Stimulated activated CD8-positive, alpha-beta memory T cell treated with anti-CD3 and anti-CD28 coated beads, Interleukin-4, amount 100 ng/mL, for 1 hour (primary cell): ENCODE measurements at regions not wholly inside any gene's neighbourhood (a gene's known extent, or its start where the extent isn't known, plus 50 kb on each side); places are given as distances from the start of the nearest gene placed in this dataset.

Source experiments
- DNase-seq, 2 donors: peaks; one replicate each; pipeline ENCODE4 v3.0.0-alpha.2; 2020; ENCODE audit warnings: low read depth in 2 of 2, low spot score in 1 of 2

- DNase-seq, result no peak
These were observed 429.5 kb downstream of the CCDC85A start for GRCh38 chr2:56613254-56613653.

GRCh38 chr2:56613920-56614319 is 430.1 kb downstream of the CCDC85A start:
- no peak for DNase-seq

- no peak for DNase-seq
These were observed 432.0 kb downstream of the CCDC85A start for GRCh38 chr2:56615760-56616159.

GRCh38 chr2:56624181-56624580 is 440.4 kb downstream of the CCDC85A start:
- no peak for DNase-seq

- DNase-seq, result no peak
These were observed 443.1 kb downstream of the CCDC85A start for GRCh38 chr2:56626927-56627326.

DNA sequence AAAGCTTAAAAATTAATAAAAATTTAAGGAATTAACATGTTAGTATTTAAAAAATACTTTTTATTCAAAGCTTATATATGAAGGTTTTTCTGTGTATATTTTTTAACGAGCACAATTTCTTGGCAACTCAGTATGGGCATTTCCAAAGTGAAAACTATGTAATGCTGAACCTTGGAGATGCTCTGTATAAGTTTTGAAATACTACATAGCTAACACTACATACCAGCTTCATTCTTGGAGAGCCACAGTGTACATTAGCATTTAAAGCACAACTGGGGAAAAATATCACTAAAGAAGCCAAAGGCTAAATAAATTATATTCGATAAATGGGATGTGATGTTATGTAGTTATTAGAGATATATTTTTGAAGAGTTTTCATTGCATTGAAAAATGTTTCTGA is 446.5 kb downstream of the CCDC85A start:
- no peak for DNase-seq

DNA sequence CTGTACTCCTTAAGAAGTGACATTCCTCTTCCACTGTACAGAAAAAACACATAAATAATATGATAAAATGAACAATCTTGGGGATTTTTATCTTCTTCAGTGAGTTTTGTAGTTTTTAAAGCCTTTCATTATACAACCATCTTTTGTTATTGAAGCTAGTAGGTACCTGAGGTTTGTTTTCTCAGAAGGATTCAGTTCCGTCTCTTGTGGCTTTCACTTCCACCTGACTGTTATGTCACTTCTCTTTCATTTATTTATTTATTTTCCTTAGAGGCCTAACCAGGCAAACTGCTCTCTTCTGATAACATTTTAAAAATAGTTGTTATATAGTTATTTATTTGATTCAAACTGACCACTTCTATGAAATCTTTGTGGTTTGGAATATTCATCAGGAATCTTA is 464.2 kb downstream of the CCDC85A start:
- no peak for DNase-seq

- DNase-seq, result no peak
These were observed 465.0 kb downstream of the CCDC85A start for GRCh38 chr2:56648802-56649201.

GRCh38 chr2:56654936-56655335 is 471.1 kb downstream of the CCDC85A start:
- no peak for DNase-seq

- no peak for DNase-seq
These were observed 473.0 kb downstream of the CCDC85A start for GRCh38 chr2:56656826-56657225.

- DNase-seq, result no peak
These were observed 483.0 kb downstream of the CCDC85A start for GRCh38 chr2:56666777-56667176.

- DNase-seq, result no peak
These were observed 488.3 kb downstream of the CCDC85A start for GRCh38 chr2:56671973-56672569.

- DNase-seq, result no peak
These were observed 490.3 kb downstream of the CCDC85A start for GRCh38 chr2:56674084-56674483.

DNA sequence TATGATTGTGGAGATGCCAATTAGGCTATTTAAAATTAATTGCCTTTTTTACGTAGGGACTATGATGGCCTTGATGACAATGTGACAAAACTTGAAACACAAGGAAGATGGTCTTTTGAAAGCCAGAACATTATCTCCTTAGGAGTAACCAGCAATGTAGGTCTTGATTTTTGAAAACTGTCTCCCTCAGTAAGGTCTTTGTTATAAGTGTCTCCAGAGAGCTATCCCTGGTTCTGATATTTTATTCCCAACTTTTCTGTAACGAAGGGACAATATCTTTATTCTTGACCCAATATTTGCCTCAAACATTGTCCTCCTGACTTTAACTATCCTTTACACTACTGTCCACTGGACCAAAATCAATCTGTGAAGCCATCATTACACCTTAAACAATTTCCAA is 493.2 kb downstream of the CCDC85A start:
- no peak for DNase-seq

DNA sequence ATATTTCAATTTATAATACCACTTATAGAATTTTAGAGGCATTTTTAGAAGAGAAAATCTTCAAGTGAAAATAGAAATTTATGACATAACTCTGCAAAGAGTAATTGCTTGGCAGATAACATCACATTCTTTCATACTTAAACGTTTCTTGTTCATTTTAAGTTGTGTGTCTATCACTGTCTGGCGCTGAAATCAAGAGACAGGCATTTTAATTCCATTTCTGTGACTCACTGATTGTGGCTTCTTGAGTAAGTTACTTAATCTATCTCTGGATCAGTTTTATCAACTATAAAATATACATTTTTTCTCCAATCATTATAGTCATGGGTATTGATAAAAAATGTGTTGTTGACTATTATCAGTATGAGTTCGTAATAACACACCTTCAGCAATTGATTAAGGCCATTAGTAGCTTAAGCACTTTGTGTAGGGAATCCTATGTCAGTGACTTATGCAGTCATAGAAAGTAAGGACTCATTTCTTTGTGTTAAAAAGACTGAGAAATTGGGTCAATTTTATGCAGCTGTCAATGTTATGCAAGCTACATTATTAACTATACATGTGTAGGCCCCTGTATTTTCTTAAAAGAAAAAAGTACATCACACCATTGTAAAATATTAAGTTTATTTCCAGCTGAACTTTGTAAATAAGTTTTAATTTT is 497.3 kb downstream of the CCDC85A start:
- DNase-seq, result no peak

GRCh38 chr2:56681659-56682396 is 498.0 kb downstream of the CCDC85A start:
- no peak for DNase-seq

GRCh38 chr2:56682397-56682760 is 498.6 kb downstream of the CCDC85A start:
- no peak for DNase-seq

DNA sequence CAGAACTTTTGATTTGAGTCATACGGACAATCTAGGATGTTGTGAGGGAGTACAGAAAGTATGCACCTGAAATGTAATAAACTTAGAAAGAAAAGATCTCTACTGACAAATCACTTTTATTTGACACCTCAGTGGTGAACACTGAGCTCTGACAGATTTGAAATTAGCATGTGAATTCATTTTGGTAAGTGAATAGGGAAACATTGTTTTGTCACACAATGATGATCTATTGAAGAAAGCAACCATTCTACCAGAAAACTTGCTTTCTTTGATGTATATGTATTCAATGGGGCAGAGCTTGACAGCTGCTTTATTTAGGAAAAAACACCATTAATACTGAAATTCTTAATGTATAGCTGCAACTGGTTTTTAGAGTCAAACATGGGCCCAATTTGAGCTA is 500.5 kb downstream of the CCDC85A start:
- no peak for DNase-seq

- no peak for DNase-seq
These were observed 501.4 kb downstream of the CCDC85A start for GRCh38 chr2:56685205-56685604.

DNA sequence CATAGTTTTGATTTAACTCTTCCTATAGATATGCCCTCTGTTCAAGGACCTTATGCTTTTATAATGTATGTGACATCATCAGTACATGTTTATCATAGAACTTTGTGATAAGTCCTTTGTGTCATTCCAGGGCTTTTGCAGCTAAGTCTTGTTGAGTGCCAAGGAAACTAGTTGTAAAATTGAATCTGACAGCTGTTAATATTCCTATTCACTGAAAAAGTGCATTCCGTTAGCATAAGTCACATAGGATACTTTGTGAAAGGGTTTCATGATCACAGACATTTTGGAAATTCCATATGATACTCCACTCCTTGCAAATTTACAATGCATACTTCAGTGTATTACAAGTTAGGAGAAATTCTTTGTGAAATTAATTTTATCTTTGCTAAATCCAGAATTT is 503.4 kb downstream of the CCDC85A start:
- no peak for DNase-seq

DNA sequence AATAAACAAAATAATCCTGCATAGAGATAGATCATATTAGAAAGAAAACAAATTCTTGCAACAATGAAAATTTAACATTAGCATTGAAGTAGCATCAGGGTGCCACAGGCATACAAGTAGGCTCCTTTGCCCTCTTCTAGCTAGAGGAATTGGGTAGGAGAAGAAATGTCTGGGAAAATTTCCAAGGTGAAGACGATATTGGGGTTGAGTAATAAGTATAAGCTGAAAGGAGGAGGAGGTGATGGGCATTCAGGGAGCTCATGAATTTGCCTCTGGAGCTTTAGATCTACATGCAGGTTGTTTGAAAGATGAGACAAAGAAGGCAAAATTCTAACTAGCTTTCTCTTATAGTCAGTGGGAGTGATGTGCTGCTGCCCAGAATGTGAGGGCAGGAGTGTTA is 504.9 kb downstream of the CCDC85A start:
- DNase-seq, result no peak

DNA sequence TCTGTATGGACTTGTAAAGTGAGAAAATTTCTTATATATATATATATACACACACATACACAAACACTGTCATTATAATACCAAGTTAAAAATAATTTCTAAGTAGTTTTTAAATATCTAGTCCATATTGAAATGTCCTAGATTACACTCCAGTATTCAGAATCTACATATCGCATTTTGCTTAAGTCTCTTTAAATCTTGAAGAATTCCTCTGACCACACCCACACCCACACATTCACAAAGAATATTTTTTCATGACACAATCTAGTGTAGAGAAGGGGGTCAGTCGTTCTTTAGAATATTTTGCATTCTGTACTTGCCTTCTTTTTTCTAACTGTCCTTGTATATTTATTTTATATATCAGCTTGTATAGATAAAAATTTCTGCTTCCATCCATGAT is 509.7 kb downstream of the CCDC85A start:
- DNase-seq, result no peak

GRCh38 chr2:56703001-56703400 is 519.2 kb downstream of the CCDC85A start:
- no peak for DNase-seq
